ENCODE measurements at regions not wholly inside any gene's neighbourhood (a gene's known extent, or its start where the extent isn't known, plus 50 kb on each side); places are given as distances from the start of the nearest gene placed in this dataset.

DNA sequence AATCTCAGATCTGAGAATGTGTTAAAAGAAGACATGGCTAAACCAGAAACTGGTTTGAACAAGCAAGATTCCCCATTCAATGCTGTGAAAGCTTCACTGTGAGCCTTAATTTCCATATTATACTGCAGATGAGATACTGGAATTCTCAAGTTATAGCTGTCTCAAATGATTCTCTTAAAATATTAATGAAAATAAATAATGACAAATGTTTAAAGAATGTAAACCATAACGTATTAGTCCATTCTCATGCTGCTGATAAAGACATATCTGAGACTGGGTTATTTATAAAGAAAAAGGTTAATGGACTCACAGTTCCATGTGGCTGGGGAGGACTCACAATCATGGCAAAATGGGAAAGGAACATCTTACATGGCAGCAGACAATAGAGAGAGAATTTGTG is 667.8 kb downstream of the SLITRK1 start:
- TF ChIP-seq, protein P1, sequence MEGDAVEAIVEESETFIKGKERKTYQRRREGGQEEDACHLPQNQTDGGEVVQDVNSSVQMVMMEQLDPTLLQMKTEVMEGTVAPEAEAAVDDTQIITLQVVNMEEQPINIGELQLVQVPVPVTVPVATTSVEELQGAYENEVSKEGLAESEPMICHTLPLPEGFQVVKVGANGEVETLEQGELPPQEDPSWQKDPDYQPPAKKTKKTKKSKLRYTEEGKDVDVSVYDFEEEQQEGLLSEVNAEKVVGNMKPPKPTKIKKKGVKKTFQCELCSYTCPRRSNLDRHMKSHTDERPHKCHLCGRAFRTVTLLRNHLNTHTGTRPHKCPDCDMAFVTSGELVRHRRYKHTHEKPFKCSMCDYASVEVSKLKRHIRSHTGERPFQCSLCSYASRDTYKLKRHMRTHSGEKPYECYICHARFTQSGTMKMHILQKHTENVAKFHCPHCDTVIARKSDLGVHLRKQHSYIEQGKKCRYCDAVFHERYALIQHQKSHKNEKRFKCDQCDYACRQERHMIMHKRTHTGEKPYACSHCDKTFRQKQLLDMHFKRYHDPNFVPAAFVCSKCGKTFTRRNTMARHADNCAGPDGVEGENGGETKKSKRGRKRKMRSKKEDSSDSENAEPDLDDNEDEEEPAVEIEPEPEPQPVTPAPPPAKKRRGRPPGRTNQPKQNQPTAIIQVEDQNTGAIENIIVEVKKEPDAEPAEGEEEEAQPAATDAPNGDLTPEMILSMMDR (IDR thresholded peaks at IDR 0.05), result no peak
- TF ChIP-seq EP300 (IDR thresholded peaks at IDR 0.05), result no peak
- TF ChIP-seq POLR2A (IDR thresholded peaks at IDR 0.05), result no peak

All from sigmoid colon (tissue), 4 donors.